GM13977 (cell line): ENCODE measurements at regions not wholly inside any gene's neighbourhood (a gene's known extent, or its start where the extent isn't known, plus 50 kb on each side); places are given as distances from the start of the nearest gene placed in this dataset.
"Not testable (repeated sequence)": the region's sequence is repeated elsewhere in the genome, so short reads cannot be mapped to it uniquely, and the experiment has no call there.

Experiments
- DNase-seq: peaks from one replicate; pipeline ENCODE4 v3.0.0; 2012; ENCODE audit warnings: low spot score
- CTCF ChIP-seq: IDR thresholded peaks from 2 replicates; pipeline ENCODE4 v1.5.1; 2012; ENCODE audit warnings: mild to moderate bottlenecking, control low read depth; ENCODE audit not compliant: insufficient read depth; ENCODE audit errors: extremely low read depth, missing control alignments
- in situ Hi-C: fragments of 300-500 bp; cut with MboI; formaldehyde crosslinking; loops from one replicate; pipeline ENCODE4 v1.12.0; 2022; ENCODE audit warnings: low sequenced_read_pairs, low pct_unique_long_range_greater_than_20kb, mixed read lengths, inconsistent platforms; ENCODE audit not compliant: unreplicated experiment

GRCh38 chr2:21833767-21834166 lies 710.0 kb downstream of the TDRD15 start:
- no peak for DNase-seq
- in situ Hi-C loops: no loop called here
- TF ChIP-seq CTCF: no peak

GRCh38 chr2:21836261-21836660 lies 712.5 kb downstream of the TDRD15 start:
- TF ChIP-seq CTCF: no peak
- in situ Hi-C loops: no loop called here
- no peak for DNase-seq

- no peak for TF ChIP-seq CTCF
- DNase-seq: no peak
- in situ Hi-C loops: no loop called here
Measured at GRCh38 chr2:21836719-21837118, 713.0 kb downstream of the TDRD15 start.

GRCh38 chr2:21837168-21837960 lies 713.6 kb downstream of the TDRD15 start:
- in situ Hi-C loops: no loop called here
- DNase-seq: no peak

GRCh38 chr2:21841341-21841740 lies 717.6 kb downstream of the TDRD15 start:
- DNase-seq: no peak
- in situ Hi-C loops: no loop called here
- no peak for TF ChIP-seq CTCF

More at GRCh38 chr2:21837168-21837960, 713.6 kb downstream of the TDRD15 start:
- no peak for TF ChIP-seq CTCF

- DNase-seq, in situ Hi-C loops: not testable (repeated sequence)
Measured at GRCh38 chr2:21850367-21850766, 726.6 kb downstream of the TDRD15 start.

- DNase-seq: no peak
- TF ChIP-seq CTCF: no peak
- in situ Hi-C loops: no loop called here
Measured at GRCh38 chr2:21854938-21855337, 731.2 kb downstream of the TDRD15 start.
